GM21576 (cell line): ENCODE measurements at regions not wholly inside any gene's neighbourhood (a gene's known extent, or its start where the extent isn't known, plus 50 kb on each side); places are given as distances from the start of the nearest gene placed in this dataset.
"Not testable (repeated sequence)": the region's sequence is repeated elsewhere in the genome, so short reads cannot be mapped to it uniquely, and the experiment has no call there.

ENCODE experiments used
- ATAC-seq: cut with Tn5 transposase; IDR thresholded peaks from one replicate; pipeline ENCODE4 v1.9.1; 2021; ENCODE audit warnings: mild to moderate bottlenecking, moderate library complexity; ENCODE audit not compliant: unreplicated experiment

- ATAC-seq: no peak
Observed at GRCh38 chr4:164616961-164617360, 137.0 kb upstream of the SMIM31 start.

GRCh38 chr4:164617426-164617825 lies 136.5 kb upstream of the SMIM31 start:
- ATAC-seq: no peak

DNA sequence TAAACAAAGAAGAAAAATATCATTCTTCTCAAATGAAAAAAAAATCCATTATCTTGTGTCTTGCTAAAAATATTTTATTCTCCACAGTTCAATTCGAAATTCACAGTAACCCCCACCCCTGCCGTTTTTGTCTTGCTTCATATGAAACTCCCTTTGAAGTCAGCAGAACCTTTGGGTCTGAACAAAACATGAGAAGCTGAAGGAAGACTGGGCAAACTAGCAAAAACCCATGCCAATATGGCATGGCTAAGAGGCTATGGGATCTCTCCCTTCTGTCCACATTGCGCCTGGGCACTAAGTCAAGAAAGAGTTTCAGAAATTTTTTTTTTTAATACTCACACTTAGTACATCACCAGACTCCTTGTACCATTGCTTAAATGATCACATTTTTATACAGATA lies 136.0 kb upstream of the SMIM31 start:
- ATAC-seq: no peak

GRCh38 chr4:164621886-164622521 lies 131.9 kb upstream of the SMIM31 start:
- no peak for ATAC-seq

GRCh38 chr4:164623099-164623498 lies 130.8 kb upstream of the SMIM31 start:
- ATAC-seq: no peak

- ATAC-seq: no peak
Observed at GRCh38 chr4:164639001-164639400, 114.9 kb upstream of the SMIM31 start.

GRCh38 chr4:164648151-164648848 lies 105.6 kb upstream of the SMIM31 start:
- ATAC-seq: no peak

GRCh38 chr4:164648849-164649212 lies 105.1 kb upstream of the SMIM31 start:
- no peak for ATAC-seq

DNA sequence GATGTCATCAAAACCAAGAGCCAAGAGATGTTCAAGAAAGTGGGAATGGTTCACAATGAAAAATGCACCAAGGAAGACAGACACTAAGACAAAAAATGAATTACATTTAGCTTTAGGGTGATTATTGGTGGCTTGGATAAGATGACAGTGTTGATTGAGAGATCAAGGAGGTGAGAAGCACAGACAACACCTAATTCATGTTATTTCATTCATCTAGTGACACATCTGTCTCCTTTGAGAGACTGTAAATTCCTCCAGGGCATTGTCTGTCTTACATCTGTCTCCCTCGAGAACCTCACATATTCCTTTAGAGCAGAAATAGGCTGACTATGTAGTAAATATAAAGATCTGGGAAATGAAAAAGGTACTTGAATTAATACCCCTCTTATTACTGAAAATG lies 94.2 kb upstream of the SMIM31 start:
- ATAC-seq: no peak

DNA sequence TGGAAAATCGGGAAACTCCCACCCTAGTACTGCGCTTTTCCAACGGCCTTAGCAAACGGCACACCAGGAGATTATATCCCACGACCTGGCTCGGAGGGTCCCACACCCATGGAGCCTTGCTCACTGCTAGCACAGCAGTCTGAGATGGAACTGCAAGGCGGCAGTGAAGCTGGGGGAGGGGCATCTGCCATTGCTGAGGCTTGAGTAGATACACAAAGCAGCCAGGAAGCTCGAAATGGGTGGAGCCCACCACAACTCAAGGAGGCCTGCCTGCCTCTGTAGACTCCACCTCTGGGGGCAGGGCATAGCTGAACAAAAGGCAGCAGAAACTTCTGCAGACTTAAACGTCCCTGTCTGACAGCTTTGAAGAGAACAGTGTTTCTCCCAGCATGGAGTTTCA lies 77.8 kb upstream of the SMIM31 start:
- not testable (repeated sequence) for ATAC-seq

DNA sequence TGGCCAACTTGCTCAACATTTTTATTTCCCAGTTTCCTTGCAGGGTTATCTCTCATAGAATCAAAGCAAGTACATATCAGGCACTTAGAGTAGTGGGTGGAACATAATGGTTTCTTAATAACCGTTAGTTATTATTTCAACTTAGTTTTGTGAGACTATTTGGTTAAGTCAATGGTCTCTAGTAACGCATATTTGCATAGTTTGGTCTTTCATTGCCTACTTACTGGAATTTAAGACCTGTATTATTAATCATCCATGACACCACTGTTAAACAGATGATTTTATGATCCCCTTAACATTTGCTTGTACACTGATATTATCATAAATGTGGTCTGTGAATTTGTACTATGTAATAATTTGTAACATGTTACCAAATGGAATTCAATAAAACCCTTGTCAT lies 70.9 kb upstream of the SMIM31 start:
- ATAC-seq: no peak

DNA sequence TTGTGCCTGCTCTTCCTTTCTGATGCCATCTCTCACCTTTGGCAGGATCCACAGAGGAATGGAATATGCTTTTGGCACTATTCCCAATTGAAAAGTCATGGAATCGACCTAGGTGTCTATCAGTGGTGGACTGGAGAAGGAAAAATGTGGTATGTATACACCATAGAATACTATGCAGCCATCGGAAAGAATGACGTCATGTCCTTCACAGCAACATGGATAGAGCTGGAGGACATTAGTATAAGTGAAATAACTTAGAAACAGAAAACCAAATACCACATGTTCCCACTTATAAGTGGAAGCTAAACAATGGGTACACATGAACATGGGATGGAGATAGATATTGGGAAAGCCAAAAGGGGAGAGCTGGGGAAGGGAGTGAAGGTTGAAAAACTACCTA lies 58.3 kb upstream of the SMIM31 start:
- ATAC-seq: no peak

DNA sequence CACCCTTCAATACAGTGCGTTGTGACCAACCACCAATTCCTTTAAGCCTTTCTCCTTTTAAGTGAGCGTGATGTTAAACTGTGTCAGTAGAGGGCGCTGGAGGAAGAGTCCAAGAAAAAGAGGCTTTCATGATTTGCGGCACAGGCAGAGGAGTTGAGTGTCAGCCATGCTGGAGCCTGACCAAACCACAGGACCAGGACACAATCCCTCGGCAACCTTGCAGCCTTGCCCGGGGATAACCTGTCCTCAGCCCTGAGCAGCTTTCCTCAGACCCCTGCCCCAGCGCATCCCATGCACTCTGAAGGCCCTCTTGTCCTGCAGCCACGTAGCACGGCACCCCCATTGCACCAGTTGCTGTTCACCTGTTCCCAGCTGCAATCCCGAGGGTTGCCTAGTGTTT lies 53.5 kb upstream of the SMIM31 start:
- no peak for ATAC-seq

GRCh38 chr4:164701665-164702064 lies 52.3 kb upstream of the SMIM31 start:
- ATAC-seq: peak; percentile 64
